GM21786 (cell line): ENCODE measurements at regions not wholly inside any gene's neighbourhood (a gene's known extent, or its start where the extent isn't known, plus 50 kb on each side); places are given as distances from the start of the nearest gene placed in this dataset.
"Not testable (repeated sequence)": the region's sequence is repeated elsewhere in the genome, so short reads cannot be mapped to it uniquely, and the experiment has no call there.

ENCODE experiments used
- ATAC-seq: cut with Tn5 transposase; IDR thresholded peaks from one replicate; pipeline ENCODE4 v1.9.1; 2021; ENCODE audit not compliant: unreplicated experiment

- no peak for ATAC-seq
These were observed 84.5 kb upstream of the SETMAR start for GRCh38 chr3:4218456-4219226.

- ATAC-seq: no peak
These were observed 84.0 kb upstream of the SETMAR start for GRCh38 chr3:4219227-4219568.

- ATAC-seq: no peak
These were observed 83.1 kb upstream of the SETMAR start for GRCh38 chr3:4220065-4220464.

- no peak for ATAC-seq
These were observed 80.5 kb upstream of the SETMAR start for GRCh38 chr3:4222574-4223175.

- no peak for ATAC-seq
These were observed 79.4 kb upstream of the SETMAR start for GRCh38 chr3:4223777-4224176.

- ATAC-seq: no peak
These were observed 78.8 kb upstream of the SETMAR start for GRCh38 chr3:4224331-4224730.

- no peak for ATAC-seq
These were observed 78.1 kb upstream of the SETMAR start for GRCh38 chr3:4225005-4225471.

- ATAC-seq: no peak
These were observed 74.9 kb upstream of the SETMAR start for GRCh38 chr3:4228295-4228694.

GRCh38 chr3:4231041-4231440, 72.1 kb upstream of the SETMAR start:
- no peak for ATAC-seq

GRCh38 chr3:4232798-4233197, 70.4 kb upstream of the SETMAR start:
- ATAC-seq: no peak

GRCh38 chr3:4233488-4233887, 69.7 kb upstream of the SETMAR start:
- no peak for ATAC-seq

GRCh38 chr3:4234889-4235288, 68.3 kb upstream of the SETMAR start:
- ATAC-seq: no peak

GRCh38 chr3:4235690-4236089, 67.5 kb upstream of the SETMAR start:
- no peak for ATAC-seq

- no peak for ATAC-seq
These were observed 61.5 kb upstream of the SETMAR start for GRCh38 chr3:4241595-4242170.

- no peak for ATAC-seq
These were observed 57.5 kb upstream of the SETMAR start for GRCh38 chr3:4245671-4246070.

GRCh38 chr3:4247391-4247790, 55.8 kb upstream of the SETMAR start:
- ATAC-seq: no peak

GRCh38 chr3:4250064-4250463, 53.1 kb upstream of the SETMAR start:
- no peak for ATAC-seq

GRCh38 chr3:4251412-4251811, 51.8 kb upstream of the SETMAR start:
- no peak for ATAC-seq

- ATAC-seq: not testable (repeated sequence)
These were observed 49.9 kb upstream of the SETMAR start for GRCh38 chr3:4253072-4253832.
